ENCODE measurements at regions not wholly inside any gene's neighbourhood (a gene's known extent, or its start where the extent isn't known, plus 50 kb on each side); places are given as distances from the start of the nearest gene placed in this dataset.

- Histone ChIP-seq H3K27me3 (ENCODE audit: control insufficient read depth, insufficient read depth) (no peaks in the 10 kb centered on the region), H3K27ac (ENCODE audit: low read length) (no peak overlapping the region), H3K9me3 (ENCODE audit: control insufficient read depth, low read length) (no peaks in the 10 kb centered on the region), H3K4me3 (ENCODE audit: low read length) (no peak overlapping the region), H3K4me1 (ENCODE audit: control insufficient read depth, insufficient read depth, low read length) (no peaks in the 10 kb centered on the region)
- no peak for DNase-seq
- 63% methylated on average over 2 of the region's 2 CpGs for WGBS
- ATAC-seq, result no peak
- intact Hi-C loops (cut with DNase I), result no loop called here
Measured at GRCh38 chr16:50915120-50915519, 173.2 kb downstream of the CYLD start.

- 43% methylated on average over 10 of the region's 10 CpGs for WGBS
- Histone ChIP-seq H3K27ac (ENCODE audit: low read length) (no peak overlapping the region), H3K27me3 (ENCODE audit: control insufficient read depth, insufficient read depth) (no peaks in the 10 kb centered on the region), H3K9me3 (ENCODE audit: control insufficient read depth, low read length) (no peaks in the 10 kb centered on the region), H3K4me3 (ENCODE audit: low read length) (no peak overlapping the region), H3K4me1 (ENCODE audit: control insufficient read depth, insufficient read depth, low read length) (no peaks in the 10 kb centered on the region)
- ATAC-seq (no peak), DNase-seq (no peak)
- intact Hi-C loops (cut with DNase I), result no loop called here
Measured at GRCh38 chr16:50910736-50911100, 168.8 kb downstream of the CYLD start.

- DNase-seq, result no peak
- H3K4me3 ChIP-seq (ENCODE audit: low read length), result no peak overlapping the region
- no peak overlapping the region for H3K27ac ChIP-seq (ENCODE audit: low read length)
- intact Hi-C loops (cut with DNase I), result no loop called here
- no peak for ATAC-seq
- WGBS, result 65% methylated on average over 10 of the region's 10 CpGs
- H3K27me3 ChIP-seq (ENCODE audit: control insufficient read depth, insufficient read depth), result no peaks in the 10 kb centered on the region
- H3K4me1 ChIP-seq (ENCODE audit: control insufficient read depth, insufficient read depth, low read length), result no peaks in the 10 kb centered on the region
- no peaks in the 10 kb centered on the region for H3K9me3 ChIP-seq (ENCODE audit: control insufficient read depth, low read length)
Measured at GRCh38 chr16:50909831-50910735, 168.2 kb downstream of the CYLD start.

- no peaks in the 10 kb centered on the region for H3K9me3 ChIP-seq (ENCODE audit: control insufficient read depth, low read length)
- WGBS, result 77% methylated on average over 7 of the region's 7 CpGs
Measured at GRCh38 chr16:50908468-50908867, 166.6 kb downstream of the CYLD start.

GRCh38 chr16:50906454-50906853 is 164.6 kb downstream of the CYLD start:
- no peak for ATAC-seq
- intact Hi-C loops (cut with DNase I), result no loop called here
- no peak overlapping the region for H3K27ac ChIP-seq (ENCODE audit: low read length)
- 67% methylated on average over 10 of the region's 10 CpGs for WGBS
- no peak overlapping the region for H3K4me3 ChIP-seq (ENCODE audit: low read length)
- H3K27me3 ChIP-seq (ENCODE audit: control insufficient read depth, insufficient read depth), result no peaks in the 10 kb centered on the region
- no peaks in the 10 kb centered on the region for H3K9me3 ChIP-seq (ENCODE audit: control insufficient read depth, low read length)
- no peak for DNase-seq
- H3K4me1 ChIP-seq (ENCODE audit: control insufficient read depth, insufficient read depth, low read length), result no peaks in the 10 kb centered on the region

More at GRCh38 chr16:50908468-50908867, 166.6 kb downstream of the CYLD start:
- Histone ChIP-seq H3K4me1 (ENCODE audit: control insufficient read depth, insufficient read depth, low read length) (no peaks in the 10 kb centered on the region), H3K27ac (ENCODE audit: low read length) (no peak overlapping the region), H3K4me3 (ENCODE audit: low read length) (no peak overlapping the region), H3K27me3 (ENCODE audit: control insufficient read depth, insufficient read depth) (no peaks in the 10 kb centered on the region)
- ATAC-seq, result no peak
- no peak for DNase-seq
- intact Hi-C loops (cut with DNase I), result no loop called here

- intact Hi-C loops (cut with DNase I), result no loop called here
- Histone ChIP-seq H3K27me3 (ENCODE audit: control insufficient read depth, insufficient read depth) (no peaks in the 10 kb centered on the region), H3K4me1 (ENCODE audit: control insufficient read depth, insufficient read depth, low read length) (no peaks in the 10 kb centered on the region), H3K4me3 (ENCODE audit: low read length) (no peak overlapping the region), H3K9me3 (ENCODE audit: control insufficient read depth, low read length) (no peaks in the 10 kb centered on the region), H3K27ac (ENCODE audit: low read length) (no peak overlapping the region)
- WGBS, result 16% methylated on average over 1 of the region's 1 CpG
- ATAC-seq (no peak), DNase-seq (no peak)
Measured at GRCh38 chr16:50902457-50902856, 160.6 kb downstream of the CYLD start.

- Histone ChIP-seq H3K4me1 (ENCODE audit: control insufficient read depth, insufficient read depth, low read length) (no peaks in the 10 kb centered on the region), H3K4me3 (ENCODE audit: low read length) (no peak overlapping the region), H3K9me3 (ENCODE audit: control insufficient read depth, low read length) (no peaks in the 10 kb centered on the region), H3K27me3 (ENCODE audit: control insufficient read depth, insufficient read depth) (no peaks in the 10 kb centered on the region), H3K27ac (ENCODE audit: low read length) (no peak overlapping the region)
- intact Hi-C loops (cut with DNase I), result no loop called here
- DNase-seq, result no peak
- WGBS, result 44% methylated on average over 2 of the region's 2 CpGs
- ATAC-seq, result no peak
Measured at GRCh38 chr16:50901062-50901461, 159.2 kb downstream of the CYLD start.

- DNase-seq (no peak), ATAC-seq (no peak)
- H3K4me3 ChIP-seq (ENCODE audit: low read length), result no peak overlapping the region
- H3K4me1 ChIP-seq (ENCODE audit: control insufficient read depth, insufficient read depth, low read length), result no peaks in the 10 kb centered on the region
- H3K27me3 ChIP-seq (ENCODE audit: control insufficient read depth, insufficient read depth), result no peaks in the 10 kb centered on the region
- H3K9me3 ChIP-seq (ENCODE audit: control insufficient read depth, low read length), result no peaks in the 10 kb centered on the region
- intact Hi-C loops (cut with DNase I), result no loop called here
- 63% methylated on average over 5 of the region's 5 CpGs for WGBS
- H3K27ac ChIP-seq (ENCODE audit: low read length), result no peak overlapping the region
Measured at GRCh38 chr16:50900391-50900942, 158.6 kb downstream of the CYLD start.

GRCh38 chr16:50899951-50900350 is 158.1 kb downstream of the CYLD start:
- no peak for ATAC-seq
- Histone ChIP-seq H3K27me3 (ENCODE audit: control insufficient read depth, insufficient read depth) (no peaks in the 10 kb centered on the region), H3K9me3 (ENCODE audit: control insufficient read depth, low read length) (no peaks in the 10 kb centered on the region), H3K4me3 (ENCODE audit: low read length) (no peak overlapping the region), H3K27ac (ENCODE audit: low read length) (no peak overlapping the region), H3K4me1 (ENCODE audit: control insufficient read depth, insufficient read depth, low read length) (no peaks in the 10 kb centered on the region)
- intact Hi-C loops (cut with DNase I), result no loop called here
- no peak for DNase-seq
- 85% methylated on average over 2 of the region's 2 CpGs for WGBS

- ATAC-seq (no peak), DNase-seq (no peak)
- H3K9me3 ChIP-seq (ENCODE audit: control insufficient read depth, low read length), result no peaks in the 10 kb centered on the region
- no peak overlapping the region for H3K27ac ChIP-seq (ENCODE audit: low read length)
- 70% methylated on average over 7 of the region's 7 CpGs for WGBS
- no peaks in the 10 kb centered on the region for H3K27me3 ChIP-seq (ENCODE audit: control insufficient read depth, insufficient read depth)
- H3K4me1 ChIP-seq (ENCODE audit: control insufficient read depth, insufficient read depth, low read length), result no peaks in the 10 kb centered on the region
- H3K4me3 ChIP-seq (ENCODE audit: low read length), result no peak overlapping the region
- intact Hi-C loops (cut with DNase I), result no loop called here
Measured at GRCh38 chr16:50889746-50890145, 147.9 kb downstream of the CYLD start.

- H3K27ac ChIP-seq (ENCODE audit: low read length), result no peak overlapping the region
- DNase-seq, result no peak
Measured at GRCh38 chr16:50889276-50889675, 147.4 kb downstream of the CYLD start.

More at GRCh38 chr16:50889276-50889675, 147.4 kb downstream of the CYLD start:
- no peaks in the 10 kb centered on the region for H3K4me1 ChIP-seq (ENCODE audit: control insufficient read depth, insufficient read depth, low read length)
- ATAC-seq, result no peak
- 87% methylated on average over 6 of the region's 6 CpGs for WGBS
- no peaks in the 10 kb centered on the region for H3K27me3 ChIP-seq (ENCODE audit: control insufficient read depth, insufficient read depth)
- no peaks in the 10 kb centered on the region for H3K9me3 ChIP-seq (ENCODE audit: control insufficient read depth, low read length)
- intact Hi-C loops (cut with DNase I), result no loop called here
- H3K4me3 ChIP-seq (ENCODE audit: low read length), result no peak overlapping the region

All from right cardiac atrium (tissue), 5 donors.